H1 (cell line): ENCODE measurements at regions not wholly inside any gene's neighbourhood (a gene's known extent, or its start where the extent isn't known, plus 50 kb on each side); places are given as distances from the start of the nearest gene placed in this dataset.

Experiments used
- KDM1A ChIP-seq: fragments of 200-600, 300-600 bp; sonication (generic); IDR thresholded peaks from 2 replicates; pipeline ENCODE4 v1.7.1; 2016; ENCODE audit warnings: mild to moderate bottlenecking, low read length, borderline replicate concordance
- RNF2 ChIP-seq: fragments of 200-900, 300-1000 bp; sonication (generic); IDR thresholded peaks from 2 replicates; pipeline ENCODE4 v1.7.1; 2016; ENCODE audit warnings: borderline replicate concordance, low read depth, mild to moderate bottlenecking, antibody characterized with exemption, low read length; ENCODE audit not compliant: poor library complexity, severe bottlenecking; ENCODE audit errors: missing control alignments
- SP1 ChIP-seq: IDR thresholded peaks from 2 replicates; pipeline ENCODE4 v1.6.1; 2011; ENCODE audit warnings: low read depth, low read length

DNA sequence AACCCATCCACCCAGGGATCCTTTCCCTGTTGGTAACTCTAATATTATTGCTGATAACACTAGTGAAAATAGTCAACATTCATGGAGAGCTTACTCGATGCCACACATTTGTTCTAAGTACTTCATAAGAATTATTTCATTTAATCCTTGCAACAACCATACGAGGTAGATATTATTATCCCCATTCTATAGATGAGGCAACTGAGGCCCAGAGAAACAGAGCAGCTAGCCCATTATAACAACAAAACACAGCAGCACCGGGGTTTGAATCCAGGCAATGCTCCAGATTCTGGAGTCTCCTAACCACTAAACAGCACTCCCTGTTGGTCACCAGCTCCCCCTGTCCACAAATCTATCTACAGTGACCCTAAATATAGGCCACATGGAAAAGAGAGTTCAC, 90.4 kb upstream of the PKDCC start:
- TF ChIP-seq RNF2 (no peak), KDM1A (peak; percentile 72; the same call in 1 of the 2 replicates), SP1 (no peak)
